SKM-1 (cell line): ENCODE measurements at regions not wholly inside any gene's neighbourhood (a gene's known extent, or its start where the extent isn't known, plus 50 kb on each side); places are given as distances from the start of the nearest gene placed in this dataset.

Source experiments
- DNase-seq: peaks from one replicate; lab custom pipeline; 2025; ENCODE audit not compliant: unreplicated experiment; lab: John Stamatoyannopoulos, UW

- DNase-seq: no peak
Observed at GRCh38 chr2:55973673-55974072, 50.1 kb upstream of the EFEMP1 start.

- no peak for DNase-seq
Observed at GRCh38 chr2:55976681-55977080, 53.1 kb upstream of the EFEMP1 start.

GRCh38 chr2:55985406-55985805 is 61.8 kb upstream of the EFEMP1 start:
- no peak for DNase-seq

GRCh38 chr2:55986001-55986400 is 62.4 kb upstream of the EFEMP1 start:
- DNase-seq: no peak

GRCh38 chr2:55986700-55987440 is 63.3 kb upstream of the EFEMP1 start:
- no peak for DNase-seq

- no peak for DNase-seq
Observed at GRCh38 chr2:55989405-55989804, 65.8 kb upstream of the EFEMP1 start.

- no peak for DNase-seq
Observed at GRCh38 chr2:55992455-55992854, 68.9 kb upstream of the EFEMP1 start.

GRCh38 chr2:55993685-55994084 is 70.1 kb upstream of the EFEMP1 start:
- no peak for DNase-seq

- no peak for DNase-seq
Observed at GRCh38 chr2:55995211-55995610, 71.6 kb upstream of the EFEMP1 start.

- no peak for DNase-seq
Observed at GRCh38 chr2:55995902-55996301, 72.3 kb upstream of the EFEMP1 start.

- DNase-seq: no peak
Observed at GRCh38 chr2:55999231-55999630, 75.6 kb upstream of the EFEMP1 start.

- DNase-seq: no peak
Observed at GRCh38 chr2:55999790-56000189, 76.2 kb upstream of the EFEMP1 start.

GRCh38 chr2:56001947-56002346 is 78.4 kb upstream of the EFEMP1 start:
- DNase-seq: no peak

GRCh38 chr2:56008661-56009431 is 85.3 kb upstream of the EFEMP1 start:
- DNase-seq: no peak

- no peak for DNase-seq
Observed at GRCh38 chr2:56009758-56010458, 86.3 kb upstream of the EFEMP1 start.

- no peak for DNase-seq
Observed at GRCh38 chr2:56011624-56012023, 88.0 kb upstream of the EFEMP1 start.

GRCh38 chr2:56012221-56012765 is 88.7 kb upstream of the EFEMP1 start:
- DNase-seq: no peak

- DNase-seq: no peak
Observed at GRCh38 chr2:56013475-56013874, 89.9 kb upstream of the EFEMP1 start.

GRCh38 chr2:56014046-56014730 is 90.6 kb upstream of the EFEMP1 start:
- DNase-seq: no peak

GRCh38 chr2:56015711-56016115 is 92.1 kb upstream of the EFEMP1 start:
- DNase-seq: no peak

GRCh38 chr2:56017784-56018183 is 94.2 kb upstream of the EFEMP1 start:
- no peak for DNase-seq
